Activated CD4-positive, alpha-beta memory T cell treated with anti-CD3 and anti-CD28 coated beads for 36 hours (primary cell): ENCODE measurements at regions not wholly inside any gene's neighbourhood (a gene's known extent, or its start where the extent isn't known, plus 50 kb on each side); places are given as distances from the start of the nearest gene placed in this dataset.

Experiments used
- CTCF ChIA-PET: fragments of 350-600 bp; sonication (Branson Sonifier 250); formaldehyde crosslinking; loops from one replicate; lab custom pipeline; 2021; ENCODE audit warnings: antibody characterized with exemption, inconsistent platforms; lab: Charles Lee
- POLR2A ChIA-PET: fragments of 350-600 bp; sonication (Branson Sonifier 250); formaldehyde crosslinking; loops from one replicate; lab custom pipeline; 2021; ENCODE audit warnings: antibody characterized with exemption; lab: Charles Lee
- DNase-seq: peaks from one replicate; pipeline ENCODE4 v3.0.0-alpha.2; 2020
- H3K27ac Mint-ChIP-seq: one replicate; pipeline ENCODE4 v1.8.0; 2021; ENCODE audit warnings: mixed read lengths
- H3K27me3 Mint-ChIP-seq: one replicate; pipeline ENCODE4 v1.8.0; 2021; ENCODE audit warnings: mixed read lengths
- H3K36me3 Mint-ChIP-seq: one replicate; pipeline ENCODE4 v1.8.0; 2021; ENCODE audit warnings: mixed read lengths
- H3K4me1 Mint-ChIP-seq: one replicate; pipeline ENCODE4 v1.8.0; 2021; ENCODE audit warnings: low read depth, mixed read lengths
- H3K4me3 Mint-ChIP-seq: one replicate; pipeline ENCODE4 v1.8.0; 2021; ENCODE audit warnings: mild to moderate bottlenecking, mixed read lengths
- H3K9me3 Mint-ChIP-seq: one replicate; pipeline ENCODE4 v1.8.0; 2021; ENCODE audit warnings: mixed read lengths
- intact Hi-C: fragments of 100-400 bp; cut with micrococcal nuclease; formaldehyde crosslinking; loops from one replicate; pipeline ENCODE4 v1.15.1; 2023

DNA sequence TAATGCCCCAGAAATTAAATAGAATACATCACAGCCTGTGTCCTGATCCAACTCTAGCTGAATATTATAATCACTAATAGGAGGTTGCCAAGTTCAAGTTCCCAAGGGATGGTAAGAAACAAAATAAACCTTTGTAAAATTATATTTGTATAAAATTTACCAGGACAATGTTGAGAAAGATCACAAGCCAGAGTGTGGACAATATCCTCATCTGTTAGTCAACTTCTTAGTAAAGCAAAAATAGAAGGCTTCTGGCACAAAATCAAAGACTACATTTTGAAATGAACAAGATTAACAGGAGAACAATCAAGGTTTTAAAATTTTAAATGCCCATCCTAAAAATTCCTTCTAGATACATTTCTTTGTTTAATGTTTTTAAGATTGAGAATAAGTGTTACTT is 290.4 kb upstream of the HSF2 start:
- H3K36me3 Mint-ChIP-seq = no peaks in the 10 kb centered on the region
- CTCF ChIA-PET = no interaction called here
- H3K4me1 Mint-ChIP-seq = no peaks in the 10 kb centered on the region
- no peak overlapping the region for H3K27ac Mint-ChIP-seq
- no peaks in the 10 kb centered on the region for H3K9me3 Mint-ChIP-seq
- no peaks in the 10 kb centered on the region for H3K27me3 Mint-ChIP-seq
- intact Hi-C loops = no loop called here
- no peak for DNase-seq
- POLR2A ChIA-PET = no interaction called here
- H3K4me3 Mint-ChIP-seq = no peak overlapping the region

DNA sequence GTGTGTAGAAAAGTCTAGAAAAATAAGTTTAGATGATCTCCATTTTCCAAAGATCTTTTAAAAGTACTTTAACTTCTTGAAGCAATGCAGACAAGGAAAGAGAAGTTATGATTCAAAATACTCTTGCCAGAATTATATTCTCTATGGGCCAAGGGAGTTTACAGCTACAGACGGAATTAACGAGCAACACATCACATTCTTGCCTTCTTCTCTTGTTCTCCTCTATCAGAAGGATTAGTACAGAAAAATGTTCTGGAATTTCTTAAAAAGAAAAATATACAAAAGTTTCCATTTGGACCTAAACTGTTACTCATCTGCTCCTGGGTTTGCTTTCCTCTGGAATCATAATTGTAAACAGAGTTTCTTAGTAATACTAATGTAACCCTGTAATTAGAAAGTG is 284.7 kb upstream of the HSF2 start:
- H3K4me3 Mint-ChIP-seq = no peak overlapping the region
- intact Hi-C loops = no loop called here

DNA sequence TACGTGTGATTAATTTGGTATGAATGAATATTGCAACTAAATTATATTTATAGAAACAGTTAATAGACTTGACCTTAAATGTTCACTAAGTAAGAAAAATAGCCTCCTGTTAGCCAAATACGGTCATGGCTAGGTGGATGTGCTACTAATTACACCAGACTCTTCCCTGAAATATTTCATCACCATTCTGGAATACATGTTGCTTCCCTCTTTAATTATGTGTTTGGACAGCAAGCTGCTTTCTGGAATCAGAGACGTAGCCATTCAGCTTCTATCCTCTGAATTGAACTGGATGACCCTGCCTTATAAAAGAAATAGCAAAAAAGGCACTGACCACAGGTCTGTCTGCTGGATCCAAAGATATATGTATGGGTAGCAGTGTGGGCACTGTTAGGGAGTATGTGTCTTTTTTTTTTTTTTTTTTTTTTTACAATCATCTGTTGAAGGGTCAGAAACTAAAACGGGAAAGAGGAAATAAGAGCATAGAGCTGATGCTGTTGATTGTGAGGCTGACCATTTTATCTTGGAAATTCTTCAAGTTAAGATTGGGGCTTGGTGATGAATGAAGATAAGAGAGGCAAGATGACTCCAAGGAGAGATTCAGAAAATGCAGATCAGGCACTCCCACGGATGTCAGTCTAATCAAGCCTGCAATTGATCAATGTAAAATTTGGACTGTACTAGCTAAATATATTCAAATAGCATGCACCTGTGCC is 283.2 kb upstream of the HSF2 start:
- no peak overlapping the region for H3K27ac Mint-ChIP-seq
- ChIA-PET CTCF (no interaction called here), POLR2A (no interaction called here)
- intact Hi-C loops = no loop called here
- no peaks in the 10 kb centered on the region for H3K4me1 Mint-ChIP-seq
- no peaks in the 10 kb centered on the region for H3K36me3 Mint-ChIP-seq
- H3K4me3 Mint-ChIP-seq = no peak overlapping the region
- no peaks in the 10 kb centered on the region for H3K9me3 Mint-ChIP-seq
- H3K27me3 Mint-ChIP-seq = no peaks in the 10 kb centered on the region
- DNase-seq = no peak

More for the DNA sequence above, 284.7 kb upstream of the HSF2 start:
- H3K36me3 Mint-ChIP-seq = no peaks in the 10 kb centered on the region
- H3K27ac Mint-ChIP-seq = no peak overlapping the region
- H3K9me3 Mint-ChIP-seq = no peaks in the 10 kb centered on the region
- no peak for DNase-seq
- no peaks in the 10 kb centered on the region for H3K4me1 Mint-ChIP-seq
- ChIA-PET POLR2A (no interaction called here), CTCF (no interaction called here)
- H3K27me3 Mint-ChIP-seq = no peaks in the 10 kb centered on the region

DNA sequence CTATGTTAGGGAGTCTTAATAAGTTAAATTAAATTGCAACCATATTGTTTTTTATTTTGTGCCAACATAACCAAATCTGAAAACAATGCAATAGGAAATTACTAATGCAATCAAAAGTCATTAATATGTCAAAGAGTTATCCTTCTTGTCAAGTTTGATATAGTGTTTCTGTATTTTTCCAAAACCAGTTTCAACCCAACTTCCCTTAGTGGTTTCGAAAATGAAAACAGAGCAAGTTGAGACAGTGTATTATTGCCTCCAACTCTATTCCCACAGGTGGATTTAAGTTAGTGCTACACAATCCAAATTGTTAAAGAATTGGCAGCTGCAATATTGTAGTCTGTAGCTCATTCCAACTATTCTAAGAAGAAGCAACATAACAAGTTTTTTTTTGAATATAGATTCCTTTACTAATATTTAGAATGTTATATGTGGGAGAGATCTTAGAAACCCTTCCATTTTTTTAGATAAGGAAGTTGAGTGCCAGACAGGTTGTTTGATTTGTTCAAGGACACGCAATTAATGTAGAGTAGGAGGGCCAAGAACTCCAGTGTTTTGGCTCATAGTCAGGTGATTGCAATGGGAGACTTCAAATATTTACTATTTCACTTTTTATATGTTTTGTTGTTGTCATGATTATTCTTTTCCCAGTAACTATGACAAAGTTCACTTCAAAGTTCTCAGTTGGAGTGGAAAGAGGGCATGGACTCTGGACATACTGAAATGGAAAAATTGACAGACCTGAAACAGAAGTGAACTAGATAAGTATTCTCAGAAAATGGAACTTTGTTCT is 282.4 kb upstream of the HSF2 start:
- Mint-ChIP-seq H3K4me1 (no peaks in the 10 kb centered on the region), H3K27ac (no peak overlapping the region), H3K4me3 (no peak overlapping the region), H3K27me3 (no peaks in the 10 kb centered on the region), H3K9me3 (no peaks in the 10 kb centered on the region), H3K36me3 (no peaks in the 10 kb centered on the region)
- CTCF ChIA-PET = no interaction called here
- intact Hi-C loops = no loop called here
- POLR2A ChIA-PET = no interaction called here
- no peak for DNase-seq

DNA sequence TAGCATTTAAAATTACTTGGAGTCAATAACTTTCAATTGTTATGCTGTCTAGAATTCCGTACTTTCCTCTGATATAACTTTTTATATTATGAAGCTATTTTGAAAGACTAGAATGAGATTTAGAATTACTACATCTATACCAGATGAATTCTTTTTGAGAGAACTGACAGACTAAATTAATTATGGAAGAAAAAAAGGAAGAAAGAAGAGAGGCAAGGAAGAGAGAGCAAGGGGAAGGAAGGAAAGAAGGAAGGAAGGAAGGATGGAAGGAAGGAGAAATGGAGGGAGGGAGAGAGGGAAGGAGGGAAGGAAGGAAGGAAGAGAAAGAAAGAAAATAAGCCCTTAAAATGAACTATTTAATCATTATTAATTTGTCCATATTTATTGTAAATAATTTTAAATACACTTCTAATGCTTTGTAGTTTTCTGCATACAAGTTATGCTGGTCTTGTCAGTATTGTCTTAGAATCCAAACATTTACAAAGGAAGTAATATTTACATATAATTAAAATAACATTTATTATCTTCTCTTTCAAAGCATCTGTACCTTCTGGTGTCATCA is 280.4 kb upstream of the HSF2 start:
- Mint-ChIP-seq H3K27ac (no peak overlapping the region), H3K4me1 (no peaks in the 10 kb centered on the region), H3K9me3 (no peaks in the 10 kb centered on the region), H3K27me3 (no peaks in the 10 kb centered on the region), H3K4me3 (no peak overlapping the region), H3K36me3 (no peaks in the 10 kb centered on the region)
- DNase-seq = no peak
- ChIA-PET POLR2A (no interaction called here), CTCF (no interaction called here)
- intact Hi-C loops = no loop called here

DNA sequence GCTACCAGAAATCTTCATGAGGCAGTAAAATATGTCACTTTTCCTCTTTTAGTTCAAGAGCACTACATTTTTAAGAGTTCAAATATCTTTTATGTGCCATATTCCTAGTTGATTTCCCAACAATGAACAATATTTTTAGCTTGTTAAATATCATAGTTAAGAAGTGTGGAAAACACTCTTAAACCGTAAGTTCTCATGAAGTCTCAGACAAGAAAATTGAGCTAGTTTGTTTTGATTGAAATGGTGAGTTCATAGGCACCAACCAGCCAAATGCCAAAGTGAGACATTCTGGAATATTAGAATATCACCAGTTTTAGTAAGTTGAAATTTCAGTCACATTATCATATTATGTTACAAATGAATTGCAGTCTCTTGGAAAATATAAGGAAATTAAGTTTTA is 277.2 kb upstream of the HSF2 start:
- ChIA-PET CTCF (no interaction called here), POLR2A (no interaction called here)
- H3K27ac Mint-ChIP-seq = no peak overlapping the region
- no peaks in the 10 kb centered on the region for H3K9me3 Mint-ChIP-seq
- intact Hi-C loops = no loop called here
- no peak overlapping the region for H3K4me3 Mint-ChIP-seq
- DNase-seq = no peak
- no peaks in the 10 kb centered on the region for H3K36me3 Mint-ChIP-seq
- no peaks in the 10 kb centered on the region for H3K27me3 Mint-ChIP-seq
- H3K4me1 Mint-ChIP-seq = no peaks in the 10 kb centered on the region

DNA sequence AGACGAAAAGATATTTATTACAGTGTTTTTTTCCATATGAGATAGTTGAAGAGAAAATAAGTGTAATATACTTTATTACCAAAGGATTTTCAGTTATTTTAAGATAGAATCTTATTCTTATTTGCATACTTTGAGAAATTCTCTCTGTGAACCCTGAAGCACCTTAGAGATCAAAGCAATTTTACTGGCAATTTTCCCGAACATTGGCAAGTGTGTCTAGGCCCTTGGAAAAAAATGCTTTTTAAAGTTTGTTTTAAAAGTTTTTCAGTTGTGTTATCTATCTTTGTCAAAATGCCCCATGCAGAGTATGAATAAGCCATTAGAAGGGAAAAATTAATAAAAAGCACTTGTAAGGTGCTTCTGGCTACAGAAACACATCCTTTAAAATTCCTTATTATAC is 276.8 kb upstream of the HSF2 start:
- no peaks in the 10 kb centered on the region for H3K9me3 Mint-ChIP-seq
- CTCF ChIA-PET = no interaction called here
- no peak overlapping the region for H3K4me3 Mint-ChIP-seq

DNA sequence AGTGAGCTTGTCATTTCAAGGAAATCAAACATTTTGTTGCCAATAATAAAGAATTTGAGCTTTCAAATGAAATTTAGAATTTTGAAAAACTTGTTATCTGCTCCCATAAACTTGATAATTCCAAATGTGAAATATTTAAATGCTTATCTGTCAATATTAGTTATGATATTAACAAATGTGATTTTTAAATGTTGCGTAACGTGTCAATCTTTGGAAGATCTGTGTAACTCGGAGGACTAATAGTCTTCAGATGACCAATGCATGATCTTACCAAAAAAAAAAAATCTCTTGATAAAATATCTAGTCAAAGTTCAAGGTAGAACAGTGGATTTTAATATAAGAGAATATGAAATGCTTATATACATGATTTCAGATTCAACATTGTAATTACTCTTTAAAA is 274.5 kb upstream of the HSF2 start:
- no peaks in the 10 kb centered on the region for H3K27me3 Mint-ChIP-seq
- no peak overlapping the region for H3K4me3 Mint-ChIP-seq
- ChIA-PET CTCF (no interaction called here), POLR2A (no interaction called here)
- H3K36me3 Mint-ChIP-seq = no peaks in the 10 kb centered on the region
- DNase-seq = no peak
- H3K4me1 Mint-ChIP-seq = peaks cover 2% of the 10 kb centered on the region
- no peak overlapping the region for H3K27ac Mint-ChIP-seq
- H3K9me3 Mint-ChIP-seq = no peaks in the 10 kb centered on the region
- intact Hi-C loops = no loop called here

More for the DNA sequence above, 276.8 kb upstream of the HSF2 start:
- POLR2A ChIA-PET = no interaction called here
- no peak overlapping the region for H3K27ac Mint-ChIP-seq
- no peaks in the 10 kb centered on the region for H3K36me3 Mint-ChIP-seq
- no peak for DNase-seq
- no peaks in the 10 kb centered on the region for H3K4me1 Mint-ChIP-seq
- intact Hi-C loops = no loop called here
- H3K27me3 Mint-ChIP-seq = no peaks in the 10 kb centered on the region

DNA sequence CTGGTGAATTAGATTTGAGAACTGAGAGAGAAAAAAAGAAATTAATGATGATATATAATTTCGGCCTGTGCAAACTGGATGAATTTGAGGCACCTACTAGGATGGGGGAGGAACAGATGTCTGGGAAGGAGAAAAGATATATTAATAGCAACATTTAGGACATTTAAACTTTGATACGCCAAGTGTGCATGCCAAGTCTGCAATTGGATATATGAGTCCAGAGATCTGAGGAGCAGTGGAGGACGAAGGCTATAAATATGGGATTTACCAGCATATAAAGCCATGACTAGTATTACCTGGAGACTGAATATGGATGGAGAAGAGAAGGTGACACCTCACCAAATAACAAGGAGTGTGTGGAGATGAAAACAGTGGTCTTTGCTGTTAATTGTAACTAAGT is 272.6 kb upstream of the HSF2 start:
- H3K36me3 Mint-ChIP-seq = no peaks in the 10 kb centered on the region
- intact Hi-C loops = no loop called here
- no peaks in the 10 kb centered on the region for H3K27me3 Mint-ChIP-seq
- peaks cover 2% of the 10 kb centered on the region for H3K4me1 Mint-ChIP-seq
- DNase-seq = no peak
- no peak overlapping the region for H3K27ac Mint-ChIP-seq
- ChIA-PET POLR2A (no interaction called here), CTCF (no interaction called here)
- H3K4me3 Mint-ChIP-seq = no peak overlapping the region
- H3K9me3 Mint-ChIP-seq = no peaks in the 10 kb centered on the region

DNA sequence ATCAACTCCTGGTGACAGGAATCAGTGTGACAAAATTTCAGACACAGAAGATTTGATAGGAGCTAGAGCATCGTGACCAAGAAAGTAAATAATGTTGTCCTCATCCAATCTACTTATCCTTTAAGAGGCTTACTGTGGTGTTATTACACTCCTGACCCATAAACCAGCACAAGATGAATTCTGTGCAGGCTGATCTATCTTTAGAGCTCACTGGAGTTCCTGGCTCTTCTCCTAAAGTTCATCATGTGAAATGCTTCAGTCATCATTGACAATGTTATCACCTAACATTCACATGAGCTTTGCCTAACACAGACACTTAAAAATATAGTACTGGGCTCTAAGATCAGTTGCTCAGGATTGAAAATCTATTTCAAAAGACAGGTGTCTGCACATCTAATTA is 271.0 kb upstream of the HSF2 start:
- peaks cover 2% of the 10 kb centered on the region for H3K4me1 Mint-ChIP-seq
- no peaks in the 10 kb centered on the region for H3K9me3 Mint-ChIP-seq
- H3K27ac Mint-ChIP-seq = no peak overlapping the region
- H3K36me3 Mint-ChIP-seq = no peaks in the 10 kb centered on the region
- intact Hi-C loops = no loop called here
- H3K4me3 Mint-ChIP-seq = no peak overlapping the region
- CTCF ChIA-PET = no interaction called here
- DNase-seq = no peak
- no peaks in the 10 kb centered on the region for H3K27me3 Mint-ChIP-seq
- POLR2A ChIA-PET = no interaction called here

DNA sequence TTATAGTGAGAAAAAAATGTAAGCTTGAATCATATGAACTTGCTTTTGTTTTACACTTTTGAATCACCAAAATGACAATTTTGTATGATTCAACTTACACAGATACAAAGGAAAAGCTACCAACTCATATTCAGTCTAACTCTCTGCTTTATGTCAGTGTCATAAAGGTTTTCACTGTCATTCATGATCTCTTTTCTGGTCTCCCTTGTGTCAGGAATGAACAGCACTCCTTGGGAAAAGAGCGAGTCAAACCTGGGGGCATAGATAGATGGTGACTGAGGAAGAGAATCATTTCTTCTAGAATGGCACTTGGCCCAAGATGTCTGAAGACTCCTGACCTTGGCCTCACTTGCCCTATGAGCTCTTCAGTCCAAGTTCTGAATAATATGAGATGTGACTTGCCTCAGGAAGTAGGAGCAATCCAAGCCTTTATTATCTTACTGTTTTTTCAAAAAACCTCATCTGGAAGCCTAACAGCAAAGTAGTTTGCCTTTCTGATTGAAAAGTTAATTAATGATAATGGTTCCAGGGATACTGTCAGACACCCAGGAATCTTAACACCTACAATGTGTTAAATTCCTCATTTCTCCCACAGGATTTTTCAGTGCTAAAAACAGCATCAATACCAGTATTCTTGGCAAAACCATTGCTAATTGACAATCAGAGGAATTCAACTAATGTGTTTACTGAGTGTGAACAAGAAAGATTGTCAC is 270.0 kb upstream of the HSF2 start:
- Mint-ChIP-seq H3K4me3 (no peak overlapping the region), H3K36me3 (no peaks in the 10 kb centered on the region), H3K27me3 (no peaks in the 10 kb centered on the region), H3K4me1 (peaks cover 2% of the 10 kb centered on the region), H3K27ac (no peak overlapping the region), H3K9me3 (no peaks in the 10 kb centered on the region)
- CTCF ChIA-PET = interaction anchor here (0.8 kb wide), 1 partner anchor 1068 kb away, joined by 4 read pairs; no protein-coding TSS in a partner anchor
- no peak for DNase-seq
- POLR2A ChIA-PET = no interaction called here
- intact Hi-C loops = no loop called here

DNA sequence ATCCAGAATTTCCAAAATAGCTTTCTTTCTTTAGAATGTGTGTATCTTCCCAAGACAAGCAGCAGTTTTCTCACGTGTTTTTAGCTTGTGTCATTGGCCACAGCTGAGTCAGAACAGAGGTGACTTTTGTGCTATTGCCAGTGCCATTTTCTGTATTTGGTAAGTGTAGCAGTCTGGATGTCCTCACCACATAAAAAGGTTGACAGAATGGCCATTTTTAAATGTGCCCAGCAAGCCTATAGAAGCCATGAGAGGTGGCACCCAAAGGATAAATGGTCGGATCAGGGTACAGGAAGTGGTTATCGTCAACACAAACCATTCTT is 269.5 kb upstream of the HSF2 start:
- no peak overlapping the region for H3K4me3 Mint-ChIP-seq
- H3K27ac Mint-ChIP-seq = no peak overlapping the region
- intact Hi-C loops = no loop called here
- H3K4me1 Mint-ChIP-seq = peaks cover 2% of the 10 kb centered on the region
- no peak for DNase-seq
- ChIA-PET POLR2A (no interaction called here), CTCF (interaction anchor here (0.8 kb wide), 1 partner anchor 1068 kb away, joined by 4 read pairs; no protein-coding TSS in a partner anchor)
- no peaks in the 10 kb centered on the region for H3K27me3 Mint-ChIP-seq
- H3K9me3 Mint-ChIP-seq = no peaks in the 10 kb centered on the region
- no peaks in the 10 kb centered on the region for H3K36me3 Mint-ChIP-seq
